Activated naive CD8-positive, alpha-beta T cell treated with anti-CD3 and anti-CD28 coated beads, Interleukin-2, amount 50 U/mL, for 16 hours (primary cell): ENCODE measurements at regions not wholly inside any gene's neighbourhood (a gene's known extent, or its start where the extent isn't known, plus 50 kb on each side); places are given as distances from the start of the nearest gene placed in this dataset.
"Not testable (repeated sequence)": the region's sequence is repeated elsewhere in the genome, so short reads cannot be mapped to it uniquely, and the experiment has no call there.

ENCODE experiments used
- DNase-seq: peaks from one replicate; pipeline ENCODE4 v3.0.0-alpha.2; 2020; ENCODE audit warnings: low read depth, low spot score

GRCh38 chr14:30158299-30158698, 230.7 kb upstream of the PRKD1 start:
- no peak for DNase-seq

- DNase-seq = no peak
Observed at GRCh38 chr14:30159374-30159773, 231.7 kb upstream of the PRKD1 start.

DNA sequence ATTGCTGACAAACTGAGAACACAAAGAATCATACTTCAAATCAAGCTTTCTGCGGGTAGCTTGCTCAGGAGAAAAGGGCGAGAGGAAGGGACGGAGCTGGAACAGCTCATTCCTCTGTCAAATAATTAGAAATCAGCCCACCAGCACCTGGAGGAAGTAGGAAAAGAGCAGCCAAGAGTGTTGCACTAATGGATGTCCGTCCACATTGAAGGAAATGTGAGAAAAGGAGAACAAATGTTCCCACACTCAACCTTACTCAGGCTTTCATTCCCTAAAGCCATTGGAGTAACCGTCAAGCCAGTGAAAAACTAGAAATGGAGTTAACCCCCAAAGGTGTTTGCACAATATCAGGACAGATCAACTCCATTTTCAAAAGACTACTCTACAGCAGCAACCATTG, 233.0 kb upstream of the PRKD1 start:
- no peak for DNase-seq

- no peak for DNase-seq
Observed at GRCh38 chr14:30162066-30162465, 234.4 kb upstream of the PRKD1 start.

DNA sequence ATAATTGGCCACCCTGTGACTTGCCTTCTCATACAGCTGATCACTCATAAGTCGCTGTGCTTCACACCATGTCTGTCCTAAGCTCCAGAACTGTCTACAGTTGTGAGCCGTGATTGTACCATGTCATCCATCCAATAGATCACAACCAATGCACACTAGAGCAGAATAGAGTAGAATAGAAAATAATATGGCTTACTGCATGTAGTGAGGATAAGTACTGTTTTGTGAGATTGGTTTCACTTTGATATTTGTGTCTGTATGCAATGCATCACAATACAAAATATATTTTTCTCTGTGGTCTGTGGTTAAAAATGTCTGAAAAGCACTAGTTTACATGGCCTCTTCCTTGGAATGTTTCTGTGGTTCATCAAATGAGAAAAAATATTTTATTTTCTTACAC, 237.6 kb upstream of the PRKD1 start:
- no peak for DNase-seq

DNA sequence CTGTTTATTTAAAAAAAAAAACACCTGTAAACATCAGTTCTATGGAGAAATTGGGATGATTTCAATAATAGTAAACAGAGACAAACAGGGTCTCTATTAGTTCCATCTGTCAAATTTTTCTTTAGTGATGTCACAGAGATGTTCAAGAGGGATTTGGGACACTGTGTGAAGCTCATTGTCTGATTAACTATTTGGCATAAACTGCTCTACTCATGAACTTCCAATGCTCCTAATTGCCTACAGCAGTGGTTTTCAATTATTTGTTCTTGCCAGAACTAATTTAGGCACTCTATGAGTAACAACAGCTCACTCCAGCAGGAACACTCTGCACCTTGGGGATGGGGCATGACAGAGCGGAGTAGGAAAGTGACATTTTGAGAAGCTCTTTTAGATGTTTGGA, 250.1 kb upstream of the PRKD1 start:
- no peak for DNase-seq

- no peak for DNase-seq
Observed at GRCh38 chr14:30179381-30180130, 251.9 kb upstream of the PRKD1 start.

GRCh38 chr14:30180219-30180618, 252.6 kb upstream of the PRKD1 start:
- no peak for DNase-seq

DNA sequence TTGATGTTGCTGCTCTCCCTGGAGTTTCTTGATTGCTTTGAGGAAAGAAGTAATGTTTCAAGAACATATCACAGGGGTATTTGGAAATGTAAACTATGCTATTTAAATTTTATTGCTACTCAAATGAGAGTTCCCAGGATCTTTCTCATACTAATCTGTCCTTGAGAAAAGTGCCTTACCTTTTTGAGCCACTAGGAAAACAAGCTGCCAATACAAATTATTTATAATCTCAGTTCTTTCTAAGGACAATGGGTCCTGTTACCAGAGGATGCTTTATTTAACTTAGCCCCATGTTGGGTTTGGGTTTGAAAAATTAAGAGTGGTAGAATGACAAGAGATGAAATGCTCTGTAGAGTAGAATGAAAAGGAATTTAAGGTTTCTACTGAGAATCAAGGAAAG, 258.2 kb upstream of the PRKD1 start:
- no peak for DNase-seq

DNA sequence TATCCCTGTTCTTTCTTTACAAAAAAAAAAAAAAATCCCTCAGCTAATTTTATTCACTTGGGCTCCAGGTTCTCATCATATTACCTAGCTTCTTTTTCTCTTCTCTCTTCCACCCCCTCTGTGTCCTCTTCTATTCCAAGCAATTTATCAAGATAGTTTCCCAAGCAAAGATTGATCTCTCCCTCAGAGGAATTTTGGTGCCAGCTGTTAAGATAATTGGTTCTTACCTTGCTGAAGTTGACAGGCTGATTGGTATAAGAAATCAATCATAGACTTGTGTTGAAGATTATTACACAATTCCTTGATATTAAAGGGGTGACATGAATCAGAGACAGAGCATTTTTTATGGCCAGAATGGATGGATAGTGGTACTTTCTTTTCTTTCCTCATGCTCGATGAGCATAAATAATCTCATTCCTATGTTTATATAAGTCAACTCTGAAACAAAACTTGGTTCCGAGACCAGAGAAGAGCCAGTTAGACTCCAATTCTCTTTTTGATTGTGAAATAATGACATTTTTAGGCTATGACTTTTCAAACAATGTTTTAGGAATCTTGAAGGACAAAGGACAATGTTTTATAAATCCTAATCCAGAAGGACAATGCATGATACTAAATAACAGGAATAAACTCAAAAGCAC, 264.1 kb upstream of the PRKD1 start:
- no peak for DNase-seq

DNA sequence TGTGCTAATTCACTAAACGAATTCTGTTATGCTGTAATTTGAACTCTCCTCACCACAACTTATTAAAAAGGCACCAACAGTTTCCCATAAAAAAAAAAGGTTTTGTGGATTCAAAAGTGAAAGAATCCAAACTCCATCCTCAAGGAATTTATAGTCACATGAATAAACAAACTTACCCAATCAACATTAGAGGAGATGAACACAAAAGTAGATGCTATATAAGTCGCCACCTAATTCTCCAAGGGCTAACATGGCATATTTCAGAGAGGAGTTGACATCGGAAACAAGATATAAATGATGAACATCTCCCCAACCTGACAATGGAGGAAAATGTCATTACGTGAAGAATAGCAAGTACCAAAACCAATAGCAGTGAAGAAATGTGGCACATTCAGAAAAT, 265.5 kb upstream of the PRKD1 start:
- no peak for DNase-seq

GRCh38 chr14:30193845-30194501, 266.3 kb upstream of the PRKD1 start:
- no peak for DNase-seq

GRCh38 chr14:30194741-30195148, 267.1 kb upstream of the PRKD1 start:
- no peak for DNase-seq

DNA sequence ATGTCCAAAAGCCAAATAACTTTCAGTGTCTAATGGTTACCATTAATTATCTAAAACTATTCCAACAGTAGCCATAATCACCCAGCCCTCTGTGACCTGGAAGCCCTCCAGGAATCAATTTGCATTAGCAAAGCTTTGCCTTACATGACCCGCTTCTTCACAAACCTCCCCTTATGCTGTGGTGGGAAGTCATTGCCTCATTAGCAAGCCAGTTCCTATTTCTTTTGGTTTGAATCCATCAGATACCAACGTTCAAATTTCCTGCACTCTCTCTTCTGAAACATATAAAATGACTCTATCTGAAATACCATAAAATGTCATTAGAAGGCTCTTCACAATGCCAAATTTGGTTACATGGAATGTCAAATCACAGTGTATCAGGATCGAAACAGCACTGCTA, 268.3 kb upstream of the PRKD1 start:
- DNase-seq = no peak

DNA sequence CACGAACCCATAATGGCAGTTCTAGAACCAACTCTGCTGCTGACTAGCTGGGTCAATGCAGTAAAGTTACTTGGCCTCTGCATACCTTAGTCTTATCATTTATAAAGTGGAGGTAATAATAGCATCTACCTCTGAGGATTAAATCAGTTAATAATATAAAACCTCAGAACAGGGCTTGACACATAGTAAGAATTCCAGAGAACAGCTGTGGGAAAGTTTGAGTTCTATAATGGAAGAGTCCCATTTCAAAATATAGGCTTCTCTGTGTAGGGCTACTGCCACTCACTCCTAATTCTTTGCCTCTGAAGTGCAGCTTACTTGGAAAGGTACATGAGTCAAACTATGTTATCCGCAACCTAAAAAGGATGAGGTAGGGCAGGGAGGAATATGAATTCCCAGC, 269.2 kb upstream of the PRKD1 start:
- DNase-seq = no peak

DNA sequence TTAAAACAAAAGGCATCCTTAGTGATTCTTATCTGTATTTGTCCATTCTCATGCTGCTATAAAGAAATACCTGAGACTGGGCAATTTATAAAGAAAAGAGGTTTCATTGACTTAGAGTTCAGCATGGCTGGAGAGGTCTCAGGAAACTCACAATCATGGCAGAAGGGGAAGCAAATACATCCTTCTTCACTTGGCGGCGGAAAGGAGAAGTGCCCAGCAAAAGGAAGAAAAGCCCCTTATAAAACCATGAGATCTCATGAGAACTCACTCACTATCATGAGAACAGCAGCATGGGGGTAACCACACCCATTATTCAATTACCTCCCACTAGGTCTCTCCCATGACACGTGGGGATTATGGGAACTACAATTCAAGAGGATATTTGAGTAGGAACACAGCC, 271.1 kb upstream of the PRKD1 start:
- DNase-seq = not testable (repeated sequence)

DNA sequence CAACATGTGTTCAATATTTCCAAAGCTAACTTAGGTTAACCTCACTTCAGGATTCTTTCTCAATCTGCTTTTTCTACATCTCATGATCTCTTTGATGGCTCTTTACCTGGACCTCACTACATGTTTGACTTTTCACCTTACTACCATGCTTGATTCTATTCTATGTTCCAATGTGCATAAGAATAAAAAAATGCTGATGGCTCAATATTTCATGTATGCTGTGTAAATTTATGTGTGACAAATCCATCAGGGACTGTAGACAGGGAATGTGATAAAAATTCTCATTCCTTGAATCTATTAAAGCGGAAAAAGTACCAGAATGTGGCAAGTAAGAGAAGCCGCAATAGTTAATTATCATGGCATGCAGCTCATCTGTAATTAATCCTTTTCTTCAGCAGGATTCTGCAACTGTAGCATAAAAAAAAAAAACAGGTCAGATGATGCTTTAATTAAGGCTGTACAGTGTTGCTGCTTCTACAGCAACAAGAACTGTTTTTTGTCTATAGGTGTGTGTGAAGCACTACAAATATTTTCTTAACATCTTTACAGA, 276.9 kb upstream of the PRKD1 start:
- DNase-seq = no peak

- DNase-seq = no peak
Observed at GRCh38 chr14:30209136-30209535, 281.5 kb upstream of the PRKD1 start.

- DNase-seq = no peak
Observed at GRCh38 chr14:30210630-30211029, 283.0 kb upstream of the PRKD1 start.

DNA sequence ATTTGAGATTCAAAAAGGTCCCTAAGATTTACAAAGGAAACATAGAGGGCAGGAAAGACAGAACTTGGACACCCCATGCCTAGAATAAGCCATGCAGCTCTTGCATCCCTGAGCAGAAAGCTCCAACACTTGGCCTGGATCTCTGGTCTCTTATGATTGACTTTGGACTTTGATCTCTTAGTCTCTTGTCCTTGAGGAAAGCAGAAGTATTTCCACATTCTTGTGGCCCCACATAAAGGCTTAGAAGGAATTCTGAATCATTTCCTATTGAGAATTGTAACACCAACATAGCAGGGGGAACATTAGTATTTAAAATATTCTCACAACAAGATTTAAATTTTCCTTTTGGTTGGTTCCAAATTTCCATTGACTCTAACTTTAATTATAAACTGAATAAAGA, 283.7 kb upstream of the PRKD1 start:
- no peak for DNase-seq

GRCh38 chr14:30214014-30214413, 286.4 kb upstream of the PRKD1 start:
- DNase-seq = no peak

- no peak for DNase-seq
Observed at GRCh38 chr14:30214461-30215090, 286.9 kb upstream of the PRKD1 start.
